Right lobe of liver (tissue), 6 donors: ENCODE measurements at regions not wholly inside any gene's neighbourhood (a gene's known extent, or its start where the extent isn't known, plus 50 kb on each side); places are given as distances from the start of the nearest gene placed in this dataset.

Experiments used
- ATAC-seq, 4 donors: fragments of 200-7000 bp; cut with Tn5 transposase; one replicate each; pipeline ENCODE4 v1.9.1; 2020; ENCODE audit warnings: mild to moderate bottlenecking in 4 of 4, moderate library complexity in 4 of 4
- DNase-seq, 3 donors: peaks; one replicate each; pipeline ENCODE4 v3.0.0-alpha.2; 2020
- H3K27ac ChIP-seq, 3 donors: fragments of 200-600 bp; one replicate each; pipeline ENCODE4 v1.8.0; 2022
- H3K27me3 ChIP-seq, 2 donors: fragments of 200-600 bp; one replicate each; pipeline ENCODE4 v1.8.0; 2022
- H3K36me3 ChIP-seq, 4 donors: fragments of 200-600 bp; sonication (generic) in 1 of 4; one replicate each; pipeline versions ENCODE4 v1.5.1 to v1.8.0; 2017 to 2022; ENCODE audit warnings: control low read depth in 1 of 4
- H3K4me1 ChIP-seq, 4 donors: fragments of 200-600 bp; sonication (generic) in 1 of 4; one replicate each; pipeline versions ENCODE4 v1.5.1 to v1.8.0; 2017 to 2022; ENCODE audit warnings: control low read depth in 1 of 4
- H3K4me3 ChIP-seq, 3 donors: fragments of 200-600 bp; one replicate each; pipeline ENCODE4 v1.8.0; 2022
- H3K9me3 ChIP-seq, 4 donors: fragments of 200-600 bp; sonication (generic) in 1 of 4; one replicate each; pipeline versions ENCODE4 v1.5.1 to v1.8.0; 2017 to 2022; ENCODE audit warnings: control low read depth in 1 of 4
- CTCF ChIP-seq, 4 donors: fragments of 200-600 bp in 3 of 4; fragments of 450-650 bp in 1 of 4; IDR thresholded peaks; one replicate each; pipeline versions ENCODE4 v1.5.1 to v1.8.0; 2016 to 2022; ENCODE audit warnings: antibody characterized with exemption in 4 of 4, mild to moderate bottlenecking in 2 of 4
- POLR2A ChIP-seq: fragments of 450-650 bp; IDR thresholded peaks from one replicate; pipeline ENCODE4 v1.6.1; 2017; ENCODE audit warnings: antibody characterized with exemption, mild to moderate bottlenecking
- WGBS: methylation state at CpG from one replicate; pipeline ENCODE4 v1.1.6; 2018; ENCODE audit warnings: low coverage, low lambda C conversion rate; ENCODE audit not compliant: insufficient coverage; ENCODE audit errors: missing lambda C conversion rate; 5-methylcytosine and 5-hydroxymethylcytosine counted together
- intact Hi-C, 2 donors: fragments of 100-400 bp; cut with DNase I; formaldehyde crosslinking; loops; one replicate each; pipeline versions ENCODE4 v1.11.2 to v1.14.1; 2022
- donor health status: DM: no; HTN: yes; CAD: no.
- donor health status: DM: no; HTN: no; CAD: no.
- donor health status: DM: no; HTN: no; CAD: no.
- donor health status: DM: no; HTN: yes; CAD: no.
- donor health status: DM: no; HTN: yes; CAD: no.

GRCh38 chrX:15988661-15989603, 134.3 kb upstream of the AP1S2 start:
- no peak for TF ChIP-seq CTCF (IDR thresholded peaks at IDR 0.05)
- no peak for TF ChIP-seq POLR2A
- DNase-seq: no peak
- Histone ChIP-seq H3K27ac (no peak overlapping the region), H3K9me3 (no peaks in the 10 kb centered on the region), H3K27me3 (no peaks in the 10 kb centered on the region), H3K4me3 (no peak overlapping the region), H3K4me1 (no peaks in the 10 kb centered on the region), H3K36me3 (no peaks in the 10 kb centered on the region)
- ATAC-seq: peak in 2 of 4 donors; percentile 18 to 35
- WGBS: 43% methylated on average over 5 of the region's 5 CpGs
- intact Hi-C loops: no loop called here

GRCh38 chrX:15985937-15986336, 131.3 kb upstream of the AP1S2 start:
- 43% methylated on average over 2 of the region's 2 CpGs for WGBS
- Histone ChIP-seq H3K4me1 (no peaks in the 10 kb centered on the region), H3K27me3 (no peaks in the 10 kb centered on the region), H3K27ac (no peak overlapping the region), H3K4me3 (no peak overlapping the region), H3K9me3 (no peaks in the 10 kb centered on the region), H3K36me3 (no peaks in the 10 kb centered on the region)
- TF ChIP-seq CTCF (IDR thresholded peaks at IDR 0.05): no peak
- TF ChIP-seq POLR2A: no peak
- intact Hi-C loops: no loop called here
- DNase-seq (no peak), ATAC-seq (no peak)

GRCh38 chrX:15983034-15983433, 128.4 kb upstream of the AP1S2 start:
- DNase-seq (no peak), ATAC-seq (no peak)
- no peaks in the 10 kb centered on the region for H3K27me3 ChIP-seq
- no peaks in the 10 kb centered on the region for H3K4me1 ChIP-seq
- H3K4me3 ChIP-seq: no peak overlapping the region
- H3K9me3 ChIP-seq: no peaks in the 10 kb centered on the region
- H3K27ac ChIP-seq: no peak overlapping the region
- WGBS: 80% methylated on average over 1 of the region's 1 CpG
- TF ChIP-seq POLR2A (no peak), CTCF (IDR thresholded peaks at IDR 0.05) (no peak)
- intact Hi-C loops: no loop called here
- H3K36me3 ChIP-seq: no peaks in the 10 kb centered on the region

- peak in 2 of 4 donors; percentile 28 to 49 for ATAC-seq
- H3K27me3 ChIP-seq: no peaks in the 10 kb centered on the region
- no peaks in the 10 kb centered on the region for H3K9me3 ChIP-seq
- no peak overlapping the region for H3K27ac ChIP-seq
- DNase-seq: no peak
- H3K4me3 ChIP-seq: no peak overlapping the region
- TF ChIP-seq CTCF (IDR thresholded peaks at IDR 0.05): no peak
- no peak for TF ChIP-seq POLR2A
- no peaks in the 10 kb centered on the region for H3K36me3 ChIP-seq
- intact Hi-C loops: no loop called here
- no peaks in the 10 kb centered on the region for H3K4me1 ChIP-seq
- 28% methylated on average over 3 of the region's 3 CpGs for WGBS
These were observed 123.0 kb upstream of the AP1S2 start for GRCh38 chrX:15977644-15978043.
